HCT116 (cell line): ENCODE measurements at regions not wholly inside any gene's neighbourhood (a gene's known extent, or its start where the extent isn't known, plus 50 kb on each side); places are given as distances from the start of the nearest gene placed in this dataset.

ENCODE experiments used
- ATAC-seq: fragments of 200-7000 bp; cut with Tn5 transposase; 2 replicates; pipeline ENCODE4 v1.9.1; 2020; ENCODE audit warnings: mild to moderate bottlenecking, moderate library complexity
- BruUV-seq: library from RNA; stranded (reverse); fragments of 400-500 nt; replicated peaks from 2 replicates; lab custom pipeline; 2021; lab: Mats Ljungman, UMichigan
- CTCF ChIA-PET: fragments of 300-600 bp; sonication (Branson Sonifier 250); formaldehyde crosslinking; loops from one replicate; lab custom pipeline; 2021; ENCODE audit warnings: antibody characterized with exemption; lab: Charles Lee
- POLR2A ChIA-PET: fragments of 300-600, 350-600 bp; sonication (Branson Sonifier 250); formaldehyde crosslinking; loops from one replicate; lab custom pipeline; 2021; ENCODE audit warnings: antibody characterized with exemption; lab: Charles Lee
- RAD21 ChIA-PET, 2 experiments: fragments of 300-600 bp; sonication (Branson Sonifier 250); formaldehyde crosslinking; loops; one replicate each; lab custom pipeline; 2023; ENCODE audit warnings: low total read pairs in 2 of 2; ENCODE audit not compliant: uncharacterized antibody in 2 of 2, unreplicated experiment in 2 of 2, low non-redundant PET in 1 of 2; lab: Charles Lee
- DNase-seq: peaks from one replicate; pipeline ENCODE4 v3.0.0-alpha.2; 2010; ENCODE audit warnings: low read depth, low spot score
- H2AFZ ChIP-seq: fragments of 200-600 bp; shearing (Covaris generic), sonication (generic); 2 replicates; pipeline ENCODE4 v1.6.1; 2017; ENCODE audit warnings: low read depth, mixed run types, mixed read lengths, antibody characterized with exemption, low read length; ENCODE audit not compliant: poor library complexity, severe bottlenecking
- H3K27ac ChIP-seq: 2 replicates; pipeline ENCODE4 v1.5.1; 2012; ENCODE audit warnings: low read depth, low read length
- H3K27me3 ChIP-seq: fragments of 200-600 bp; sonication (generic); 2 replicates; pipeline ENCODE4 v1.6.1; 2016; ENCODE audit warnings: mixed run types, low read length, mixed read lengths; ENCODE audit not compliant: insufficient read depth
- H3K36me3 ChIP-seq, 2 experiments: fragments of 200-500 bp in 1 of 2; fragments of 200-600 bp in 1 of 2; sonication (Bioruptor generic) in 1 of 2; sonication (generic) in 1 of 2; 2 replicates each; pipeline versions ENCODE4 v1.5.1 to v1.6.1; 2014 to 2016; ENCODE audit warnings: low read length in 2 of 2, inconsistent platforms in 1 of 2, mixed read lengths in 1 of 2, mixed run types in 1 of 2; ENCODE audit not compliant: insufficient read depth in 2 of 2, control insufficient read depth in 1 of 2
- H3K4me1 ChIP-seq, 2 experiments: fragments of 200-600 bp in 1 of 2; sonication (generic) in 1 of 2; 2 replicates each; pipeline versions ENCODE4 v1.5.1 to v1.6.1; 2012 to 2017; ENCODE audit warnings: low read length in 2 of 2, inconsistent platforms in 1 of 2, mild to moderate bottlenecking in 1 of 2, mixed read lengths in 1 of 2, mixed run types in 1 of 2, moderate library complexity in 1 of 2; ENCODE audit not compliant: insufficient read depth in 2 of 2, control insufficient read depth in 1 of 2
- H3K4me2 ChIP-seq: fragments of 200-600 bp; sonication (generic); 2 replicates; pipeline ENCODE4 v1.6.1; 2017; ENCODE audit warnings: mixed run types, low read length, mixed read lengths
- H3K4me3 ChIP-seq, 2 experiments: fragments of 200-600 bp in 1 of 2; sonication (generic) in 1 of 2; replicated peaks in 1 of 2; 2 replicates each; pipeline ENCODE4 v1.5.1; 2011 to 2016; ENCODE audit warnings: low read length in 2 of 2, control low read depth in 1 of 2, low read depth in 1 of 2, mild to moderate bottlenecking in 1 of 2, mixed read lengths in 1 of 2, mixed run types in 1 of 2
- H3K79me2 ChIP-seq: fragments of 200-600 bp; sonication (generic); 2 replicates; pipeline ENCODE4 v1.6.1; 2017; ENCODE audit warnings: mild to moderate bottlenecking, mixed run types, low read length, moderate library complexity, mixed read lengths; ENCODE audit not compliant: insufficient read depth
- H3K9ac ChIP-seq: fragments of 200-600 bp; sonication (generic); 2 replicates; pipeline ENCODE4 v1.6.1; 2016; ENCODE audit warnings: low read length, mixed read lengths
- H3K9me2 ChIP-seq: fragments of 200-600 bp; sonication (generic), shearing (Covaris generic); 2 replicates; pipeline ENCODE4 v1.6.1; 2017; ENCODE audit warnings: mixed run types, mild to moderate bottlenecking, moderate library complexity; ENCODE audit not compliant: insufficient read depth
- H3K9me3 ChIP-seq, 2 experiments: fragments of 200-500 bp in 1 of 2; fragments of 200-600 bp in 1 of 2; sonication (Bioruptor generic) in 1 of 2; sonication (generic) in 1 of 2; 2 replicates each; pipeline ENCODE4 v1.6.1; 2014 to 2017; ENCODE audit warnings: low read length in 2 of 2, mixed read lengths in 2 of 2, inconsistent platforms in 1 of 2, low read depth in 1 of 2, mild to moderate bottlenecking in 1 of 2, mixed run types in 1 of 2, moderate library complexity in 1 of 2; ENCODE audit not compliant: control insufficient read depth in 1 of 2, insufficient read depth in 1 of 2
- H4K20me1 ChIP-seq: fragments of 200-600 bp; sonication (generic), shearing (Covaris generic); 2 replicates; pipeline ENCODE4 v1.6.1; 2017; ENCODE audit warnings: mixed run types, mild to moderate bottlenecking, moderate library complexity; ENCODE audit not compliant: insufficient read depth
- CBX3 ChIP-seq: IDR thresholded peaks from 2 replicates; pipeline ENCODE4 v1.6.1; 2012; ENCODE audit warnings: low read depth
- CEBPB ChIP-seq: IDR thresholded peaks from 2 replicates; pipeline ENCODE4 v1.6.1; 2012; ENCODE audit warnings: low read depth
- CTCF ChIP-seq, 3 experiments: fragments of 200-600 bp in 1 of 3; sonication (generic) in 1 of 3; IDR thresholded peaks in 2 of 3; conservative IDR thresholded peaks in 1 of 3; 2 replicates each; pipeline ENCODE4 v1.5.1; 2012 to 2017; ENCODE audit warnings: low read depth in 2 of 3, low read length in 2 of 3, antibody characterized with exemption in 1 of 3, borderline replicate concordance in 1 of 3, control low read depth in 1 of 3, mild to moderate bottlenecking in 1 of 3, mixed read lengths in 1 of 3, mixed run types in 1 of 3, moderate library complexity in 1 of 3; ENCODE audit not compliant: insufficient read depth in 1 of 3
- EGR1 ChIP-seq: IDR thresholded peaks from 2 replicates; pipeline ENCODE4 v1.6.1; 2012; ENCODE audit warnings: low read depth
- EZH2phosphoT487 ChIP-seq: fragments of 200-600 bp; IDR thresholded peaks from 2 replicates; pipeline ENCODE4 v1.6.1; 2018; ENCODE audit warnings: antibody characterized with exemption, borderline replicate concordance
- POLR2A ChIP-seq: IDR thresholded peaks from 2 replicates; pipeline ENCODE4 v1.7.0; 2011; ENCODE audit warnings: borderline replicate concordance; ENCODE audit not compliant: insufficient read depth, insufficient read length; ENCODE audit errors: extremely low read depth
- REST ChIP-seq: IDR thresholded peaks from 2 replicates; pipeline ENCODE4 v1.6.1; 2012; ENCODE audit warnings: low read depth
- SP1 ChIP-seq: IDR thresholded peaks from 2 replicates; pipeline ENCODE4 v1.6.1; 2012; ENCODE audit warnings: low read depth
- TCF7L2 ChIP-seq: IDR thresholded peaks from 2 replicates; pipeline ENCODE4 v1.7.0; 2011; ENCODE audit warnings: borderline replicate concordance, inconsistent platforms; ENCODE audit not compliant: insufficient read depth, insufficient read length; ENCODE audit errors: extremely low read depth
- ZNF274 ChIP-seq: fragments of 200-500 bp; sonication (Bioruptor generic); IDR thresholded peaks from 2 replicates; pipeline ENCODE4 v1.6.1; 2014; ENCODE audit warnings: mild to moderate bottlenecking, low read depth, low read length, inconsistent platforms
- intact Hi-C: fragments of 100-400 bp; cut with micrococcal nuclease; formaldehyde crosslinking; loops from 2 replicates; pipeline ENCODE4 v1.10.0; 2022
- TF ChIP-seq, protein P1 (sequence below): IDR thresholded peaks from 2 replicates; pipeline ENCODE4 v1.6.1; 2012

DNA sequence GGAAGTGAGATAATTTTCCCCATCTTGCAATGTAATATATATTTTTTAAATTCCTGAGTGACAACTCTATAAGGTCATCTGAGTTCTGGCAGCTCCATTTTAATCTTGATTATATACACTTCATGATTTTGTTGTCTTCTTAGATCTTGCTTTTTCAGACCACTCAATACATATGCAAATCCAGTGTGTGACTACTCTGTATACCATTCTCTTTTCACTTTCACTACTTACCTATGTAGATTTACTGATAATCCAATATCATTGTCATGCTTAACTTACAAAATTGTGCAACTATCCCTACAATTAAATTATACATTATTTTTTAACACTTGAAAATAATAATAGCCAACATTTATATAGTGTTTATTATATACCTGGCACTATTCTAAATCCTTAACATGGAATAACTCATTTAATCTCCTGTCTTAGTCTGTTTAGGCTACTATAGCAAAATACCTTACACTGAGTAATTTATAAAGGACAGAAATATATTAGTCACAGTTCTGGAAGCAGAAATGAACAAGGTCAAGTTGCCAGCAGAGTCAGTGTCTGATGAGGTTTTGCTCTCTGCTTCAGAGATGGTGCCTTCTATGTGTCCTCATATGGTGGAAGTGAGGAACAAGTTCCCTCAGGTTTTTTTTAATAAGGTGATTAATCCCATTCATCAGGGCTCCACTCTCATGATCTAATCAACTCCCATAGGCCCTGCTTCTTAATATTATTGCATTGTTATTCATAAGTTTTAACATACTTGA lies 338.5 kb downstream of the TUSC7 start:
- Histone ChIP-seq H3K36me3 (no peaks in the 10 kb centered on the region), H3K4me3 (no peak overlapping the region), H4K20me1 (no peaks in the 10 kb centered on the region), H3K4me2 (no peak overlapping the region), H3K9me2 (no peaks in the 10 kb centered on the region), H3K4me1 (no peaks in the 10 kb centered on the region), H3K27me3 (no peaks in the 10 kb centered on the region), H3K9ac (no peak overlapping the region), H3K79me2 (no peaks in the 10 kb centered on the region), H2AFZ (no peak overlapping the region), H3K27ac (no peak overlapping the region), H3K9me3 (no peaks in the 10 kb centered on the region; a peak in 1 of 4 replicates)
- TF ChIP-seq TCF7L2 (no peak), EGR1 (no peak), CTCF (IDR thresholded peaks at IDR 0.05 in 2 of 3, conservative IDR thresholded peaks at IDR 0.05 in 1 of 3; ENCODE audit: borderline replicate concordance in 1 of 3, insufficient read depth in 1 of 3, low read depth in 2 of 3, low read length in 2 of 3) (no peak)
- intact Hi-C loops: no loop called here
- RAD21 ChIA-PET: no interaction called here
- POLR2A ChIA-PET: no interaction called here
- DNase-seq (no peak), ATAC-seq (no peak)
- CTCF ChIA-PET: no interaction called here
- no TSS peak for BruUV-seq

DNA sequence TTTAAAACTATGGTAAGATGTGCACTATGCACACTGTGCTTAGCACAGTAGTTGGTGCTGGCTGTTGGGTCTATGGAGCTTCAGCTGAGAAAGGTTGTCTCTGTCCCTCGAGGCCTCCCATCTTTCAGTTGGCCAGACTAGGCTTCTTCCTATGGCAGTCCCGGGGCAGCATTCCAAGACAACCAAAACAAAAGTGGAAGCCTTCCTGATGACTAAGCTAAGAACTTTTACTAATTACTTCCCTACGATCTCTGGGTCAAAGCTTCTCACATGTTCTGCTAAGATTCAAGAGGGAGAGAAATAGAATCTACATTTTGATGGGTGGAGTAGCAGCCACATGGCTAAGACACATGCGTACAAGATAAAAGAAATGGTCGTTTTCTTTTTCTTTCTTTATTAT lies 342.8 kb downstream of the TUSC7 start:
- H3K9ac ChIP-seq: no peak overlapping the region
- no peak for ATAC-seq
- POLR2A ChIA-PET: no interaction called here
- no TSS peak for BruUV-seq
- no peaks in the 10 kb centered on the region for H3K79me2 ChIP-seq
- H3K9me2 ChIP-seq: no peaks in the 10 kb centered on the region
- no peaks in the 10 kb centered on the region for H3K4me1 ChIP-seq
- H3K9me3 ChIP-seq: no peaks in the 10 kb centered on the region; a peak in 1 of 4 replicates
- H3K4me3 ChIP-seq: no peak overlapping the region
- H3K36me3 ChIP-seq: no peaks in the 10 kb centered on the region
- no peak overlapping the region for H3K27ac ChIP-seq
- no peak overlapping the region for H2AFZ ChIP-seq
- no peak for DNase-seq
- intact Hi-C loops: no loop called here
- no peaks in the 10 kb centered on the region for H3K27me3 ChIP-seq
- no peaks in the 10 kb centered on the region for H4K20me1 ChIP-seq
- TF ChIP-seq CEBPB: no peak
- no peak for TF ChIP-seq TCF7L2
- no peak for TF ChIP-seq ZNF274
- no peak for TF ChIP-seq REST
- TF ChIP-seq SP1: no peak
- TF ChIP-seq POLR2A: no peak
- no peak for TF ChIP-seq CBX3
- TF ChIP-seq, protein P1, sequence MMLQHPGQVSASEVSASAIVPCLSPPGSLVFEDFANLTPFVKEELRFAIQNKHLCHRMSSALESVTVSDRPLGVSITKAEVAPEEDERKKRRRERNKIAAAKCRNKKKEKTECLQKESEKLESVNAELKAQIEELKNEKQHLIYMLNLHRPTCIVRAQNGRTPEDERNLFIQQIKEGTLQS: no peak
- TF ChIP-seq EZH2phosphoT487: no peak
- RAD21 ChIA-PET: no interaction called here
- H3K4me2 ChIP-seq: no peak overlapping the region
- CTCF ChIA-PET: no interaction called here
